Neutrophil (primary cell): ENCODE measurements at regions not wholly inside any gene's neighbourhood (a gene's known extent, or its start where the extent isn't known, plus 50 kb on each side); places are given as distances from the start of the nearest gene placed in this dataset.

ENCODE experiments used
- H3K27ac ChIP-seq: fragments of 200-600 bp; sonication (generic); 2 replicates; pipeline ENCODE4 v1.5.1; 2016; ENCODE audit warnings: mild to moderate bottlenecking, moderate library complexity
- H3K27me3 ChIP-seq: fragments of 200-600 bp; sonication (generic); 2 replicates; pipeline ENCODE4 v1.6.0; 2016; ENCODE audit warnings: mild to moderate bottlenecking
- H3K36me3 ChIP-seq: fragments of 200-600 bp; sonication (generic); 2 replicates; pipeline ENCODE4 v1.5.1; 2017
- H3K4me1 ChIP-seq, 2 experiments: fragments of 200-600 bp in 1 of 2; sonication (generic) in 1 of 2; 1 replicate in 1 of 2; 2 replicates in 1 of 2; pipeline versions ENCODE4 v1.5.1 to v1.6.1; 2013 to 2016; ENCODE audit warnings: low read depth in 1 of 2, low read length in 1 of 2, mild to moderate bottlenecking in 1 of 2, moderate library complexity in 1 of 2; ENCODE audit not compliant: control insufficient read depth in 1 of 2, insufficient read depth in 1 of 2
- H3K4me3 ChIP-seq, 2 experiments: fragments of 200-600 bp in 1 of 2; sonication (generic) in 1 of 2; 1 replicate in 1 of 2; 2 replicates in 1 of 2; pipeline ENCODE4 v1.5.1; 2013 to 2016; ENCODE audit warnings: low read depth in 1 of 2, low read length in 1 of 2, mild to moderate bottlenecking in 1 of 2, moderate library complexity in 1 of 2
- H3K9me3 ChIP-seq: fragments of 200-600 bp; sonication (generic); 2 replicates; pipeline ENCODE4 v1.5.1; 2016
- CTCF ChIP-seq: fragments of 200-600 bp; sonication (generic); IDR thresholded peaks from 2 replicates; pipeline ENCODE4 v1.5.1; 2016; ENCODE audit warnings: antibody characterized with exemption

- no peak overlapping the region for H3K4me3 ChIP-seq
- H3K4me1 ChIP-seq: no peaks in the 10 kb centered on the region
- TF ChIP-seq CTCF: no peak
- no peaks in the 10 kb centered on the region for H3K36me3 ChIP-seq
- H3K27ac ChIP-seq: no peak overlapping the region
- H3K27me3 ChIP-seq: no peaks in the 10 kb centered on the region
- no peaks in the 10 kb centered on the region for H3K9me3 ChIP-seq
Measured at GRCh38 chr22:48675141-48675829, 1152.4 kb downstream of the BRD1 start.

- Histone ChIP-seq H3K36me3 (no peaks in the 10 kb centered on the region), H3K4me1 (no peaks in the 10 kb centered on the region), H3K27ac (no peak overlapping the region), H3K27me3 (no peaks in the 10 kb centered on the region), H3K9me3 (no peaks in the 10 kb centered on the region), H3K4me3 (no peak overlapping the region)
- no peak for TF ChIP-seq CTCF
Measured at GRCh38 chr22:48673806-48674500, 1153.7 kb downstream of the BRD1 start.

- H3K27me3 ChIP-seq: no peaks in the 10 kb centered on the region
- TF ChIP-seq CTCF: no peak
- no peaks in the 10 kb centered on the region for H3K9me3 ChIP-seq
- no peak overlapping the region for H3K27ac ChIP-seq
- no peaks in the 10 kb centered on the region for H3K36me3 ChIP-seq
- H3K4me3 ChIP-seq: no peak overlapping the region
- no peaks in the 10 kb centered on the region for H3K4me1 ChIP-seq
Measured at GRCh38 chr22:48672387-48672786, 1155.3 kb downstream of the BRD1 start.

- H3K27me3 ChIP-seq: no peaks in the 10 kb centered on the region
- H3K4me3 ChIP-seq: no peak overlapping the region
- H3K27ac ChIP-seq: no peak overlapping the region
- TF ChIP-seq CTCF: no peak
- no peaks in the 10 kb centered on the region for H3K9me3 ChIP-seq
- no peaks in the 10 kb centered on the region for H3K36me3 ChIP-seq
- H3K4me1 ChIP-seq: no peaks in the 10 kb centered on the region
Measured at GRCh38 chr22:48670731-48671130, 1156.9 kb downstream of the BRD1 start.

GRCh38 chr22:48669986-48670716 is 1157.5 kb downstream of the BRD1 start:
- Histone ChIP-seq H3K36me3 (no peaks in the 10 kb centered on the region), H3K27me3 (no peaks in the 10 kb centered on the region), H3K4me3 (no peak overlapping the region), H3K9me3 (no peaks in the 10 kb centered on the region), H3K27ac (no peak overlapping the region), H3K4me1 (no peaks in the 10 kb centered on the region)
- TF ChIP-seq CTCF: no peak
